Glutamatergic neuron (in vitro differentiated cells): ENCODE measurements at regions not wholly inside any gene's neighbourhood (a gene's known extent, or its start where the extent isn't known, plus 50 kb on each side); places are given as distances from the start of the nearest gene placed in this dataset.

Experiments
- DNase-seq: peaks from one replicate; pipeline ENCODE4 v3.0.0; 2022
- H3K27ac Mint-ChIP-seq: one replicate; pipeline ENCODE4 v1.8.0; 2020; ENCODE audit warnings: mild to moderate bottlenecking, mixed read lengths, inconsistent platforms; ENCODE audit not compliant: unreplicated experiment
- H3K27me3 Mint-ChIP-seq: one replicate; pipeline ENCODE4 v1.8.0; 2020; ENCODE audit warnings: mild to moderate bottlenecking, moderate library complexity, mixed read lengths, inconsistent platforms; ENCODE audit not compliant: unreplicated experiment
- H3K36me3 Mint-ChIP-seq: one replicate; pipeline ENCODE4 v1.8.0; 2020; ENCODE audit warnings: mild to moderate bottlenecking, mixed read lengths, inconsistent platforms; ENCODE audit not compliant: unreplicated experiment
- H3K4me1 Mint-ChIP-seq: one replicate; pipeline ENCODE4 v1.8.0; 2020; ENCODE audit warnings: mild to moderate bottlenecking, low read depth, mixed read lengths, inconsistent platforms; ENCODE audit not compliant: unreplicated experiment
- H3K4me3 Mint-ChIP-seq: one replicate; pipeline ENCODE4 v1.8.0; 2020; ENCODE audit warnings: mild to moderate bottlenecking, mixed read lengths, inconsistent platforms; ENCODE audit not compliant: unreplicated experiment
- H3K9me3 Mint-ChIP-seq: one replicate; pipeline ENCODE4 v1.8.0; 2020; ENCODE audit warnings: mild to moderate bottlenecking, moderate library complexity, mixed read lengths, inconsistent platforms; ENCODE audit not compliant: unreplicated experiment
- CTCF ChIP-seq: fragments of 200-600 bp; sonication (generic); IDR thresholded peaks from one replicate; pipeline ENCODE4 v1.5.0; 2021; ENCODE audit not compliant: partially characterized antibody, unreplicated experiment

DNA sequence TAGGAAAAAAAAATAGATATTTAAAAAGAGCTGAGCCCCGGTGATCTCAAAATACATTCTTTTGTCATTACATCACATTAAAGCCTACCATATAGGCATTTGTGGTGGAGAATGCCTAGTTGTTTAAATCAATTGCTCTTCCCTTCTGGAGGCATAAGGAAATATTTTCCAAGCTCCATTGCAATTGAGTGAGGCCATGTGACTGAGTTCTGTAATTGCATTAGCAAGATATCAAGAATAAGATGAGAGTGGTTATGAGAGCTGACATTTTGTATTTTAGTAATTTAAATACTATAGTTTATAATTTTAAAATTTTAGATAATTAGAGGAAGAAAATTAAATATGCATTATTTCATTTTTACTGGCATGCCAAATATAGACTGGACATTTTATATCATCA, 1195.9 kb downstream of the DTWD2 start:
- Mint-ChIP-seq H3K4me1 (no peaks in the 10 kb centered on the region), H3K9me3 (no peaks in the 10 kb centered on the region), H3K27ac (no peak overlapping the region), H3K4me3 (no peak overlapping the region), H3K36me3 (no peaks in the 10 kb centered on the region), H3K27me3 (no peaks in the 10 kb centered on the region)
- no peak for DNase-seq
- no peak for TF ChIP-seq CTCF

- DNase-seq: no peak
- H3K9me3 Mint-ChIP-seq: no peaks in the 10 kb centered on the region
- no peaks in the 10 kb centered on the region for H3K36me3 Mint-ChIP-seq
- no peak for TF ChIP-seq CTCF
- no peak overlapping the region for H3K27ac Mint-ChIP-seq
- H3K4me3 Mint-ChIP-seq: no peak overlapping the region
- no peaks in the 10 kb centered on the region for H3K27me3 Mint-ChIP-seq
- no peaks in the 10 kb centered on the region for H3K4me1 Mint-ChIP-seq
These were observed 1199.8 kb downstream of the DTWD2 start for GRCh38 chr5:117788596-117788995.

DNA sequence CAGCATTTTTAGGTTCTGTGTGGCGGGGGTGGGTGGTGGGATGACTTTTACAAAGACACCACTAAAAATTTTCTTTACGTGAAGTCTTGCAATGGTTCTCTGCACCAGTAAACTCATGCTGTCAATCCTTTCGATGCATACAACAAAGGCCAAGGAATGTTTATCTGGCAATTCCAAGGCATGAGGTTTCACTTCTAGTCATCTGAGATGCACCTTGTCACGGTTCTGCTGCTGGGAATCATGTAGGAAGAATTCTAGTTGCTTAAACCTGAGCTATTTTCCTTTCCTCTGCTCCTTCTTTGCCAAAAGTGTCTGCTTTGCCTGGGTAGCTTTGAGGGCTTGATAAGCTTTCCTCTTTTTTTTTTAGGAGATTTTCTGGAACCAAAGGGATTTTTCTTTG, 1204.5 kb upstream of the SEMA6A start:
- Mint-ChIP-seq H3K27me3 (peaks cover 1% of the 10 kb centered on the region), H3K36me3 (peaks cover 4% of the 10 kb centered on the region), H3K27ac (no peak overlapping the region), H3K4me1 (no peaks in the 10 kb centered on the region), H3K9me3 (no peaks in the 10 kb centered on the region), H3K4me3 (no peak overlapping the region)
- no peak for DNase-seq
- TF ChIP-seq CTCF: no peak

DNA sequence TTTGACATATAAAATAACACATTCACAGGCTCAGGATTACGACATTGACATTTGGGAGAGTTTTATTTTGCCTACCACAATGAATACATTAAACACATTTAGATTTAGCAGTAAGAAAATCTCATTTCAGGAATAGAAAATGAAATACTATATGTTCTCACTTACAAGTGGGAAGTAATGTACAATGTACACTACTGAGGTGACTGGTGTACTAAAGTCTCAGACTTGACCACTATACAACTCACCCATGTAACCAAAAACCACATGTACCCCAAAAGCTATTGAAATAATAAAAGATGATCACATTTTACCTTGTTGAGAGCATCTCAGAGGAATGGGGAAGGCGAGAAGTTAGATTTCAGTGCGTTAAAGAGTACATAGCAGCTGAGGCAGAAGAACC, 1202.4 kb upstream of the SEMA6A start:
- Mint-ChIP-seq H3K4me1 (no peaks in the 10 kb centered on the region), H3K27ac (no peak overlapping the region), H3K36me3 (peaks cover 5% of the 10 kb centered on the region), H3K4me3 (no peak overlapping the region), H3K27me3 (peaks cover 1% of the 10 kb centered on the region), H3K9me3 (no peaks in the 10 kb centered on the region)
- no peak for TF ChIP-seq CTCF
- no peak for DNase-seq

DNA sequence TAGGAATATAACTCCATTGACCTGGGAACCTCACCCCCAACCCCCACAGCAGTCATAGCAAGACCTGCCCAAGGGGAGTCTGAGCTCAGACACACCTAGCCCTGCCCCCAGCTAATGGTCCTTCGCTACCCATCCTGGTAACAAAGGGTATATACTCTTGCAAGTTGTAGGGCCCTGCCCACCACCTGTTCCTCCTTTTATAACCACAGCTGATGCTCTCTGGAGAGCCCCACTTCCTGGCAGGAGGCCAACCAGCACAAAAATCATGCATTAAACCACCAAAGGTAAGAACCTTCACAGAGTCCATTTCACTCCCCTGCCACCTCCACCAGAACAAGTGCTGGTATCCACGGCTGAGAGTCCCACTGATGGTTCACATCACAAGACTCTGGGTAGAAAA, 1195.3 kb upstream of the SEMA6A start:
- DNase-seq: no peak
- Mint-ChIP-seq H3K27me3 (peaks cover 2% of the 10 kb centered on the region), H3K9me3 (no peaks in the 10 kb centered on the region), H3K4me3 (no peak overlapping the region), H3K4me1 (no peaks in the 10 kb centered on the region), H3K36me3 (peaks cover 11% of the 10 kb centered on the region), H3K27ac (no peak overlapping the region)
- TF ChIP-seq CTCF: no peak
